ENCODE measurements at regions not wholly inside any gene's neighbourhood (a gene's known extent, or its start where the extent isn't known, plus 50 kb on each side); places are given as distances from the start of the nearest gene placed in this dataset.
"Not testable (repeated sequence)": the region's sequence is repeated elsewhere in the genome, so short reads cannot be mapped to it uniquely, and the experiment has no call there.

DNA sequence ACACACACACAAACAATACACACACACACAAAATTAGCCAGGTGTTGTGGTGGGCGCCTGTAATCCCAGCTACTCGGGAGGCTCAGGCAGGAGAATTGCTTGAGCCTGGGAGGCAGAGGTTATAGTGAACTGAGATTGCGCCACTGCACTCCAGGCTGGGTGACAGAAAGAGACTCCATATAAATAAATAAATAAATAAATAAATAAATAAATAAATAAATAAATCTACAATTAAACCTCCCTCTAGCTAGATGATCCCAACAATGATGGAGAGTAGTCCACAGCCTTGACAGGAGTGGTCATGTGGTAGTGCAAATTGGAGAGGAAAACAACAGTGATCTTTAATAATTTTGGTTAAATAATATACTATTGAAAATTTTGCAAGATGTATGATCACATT is 1739.0 kb upstream of the C9orf72 start:
- FAIRE-seq: no peak

DNA sequence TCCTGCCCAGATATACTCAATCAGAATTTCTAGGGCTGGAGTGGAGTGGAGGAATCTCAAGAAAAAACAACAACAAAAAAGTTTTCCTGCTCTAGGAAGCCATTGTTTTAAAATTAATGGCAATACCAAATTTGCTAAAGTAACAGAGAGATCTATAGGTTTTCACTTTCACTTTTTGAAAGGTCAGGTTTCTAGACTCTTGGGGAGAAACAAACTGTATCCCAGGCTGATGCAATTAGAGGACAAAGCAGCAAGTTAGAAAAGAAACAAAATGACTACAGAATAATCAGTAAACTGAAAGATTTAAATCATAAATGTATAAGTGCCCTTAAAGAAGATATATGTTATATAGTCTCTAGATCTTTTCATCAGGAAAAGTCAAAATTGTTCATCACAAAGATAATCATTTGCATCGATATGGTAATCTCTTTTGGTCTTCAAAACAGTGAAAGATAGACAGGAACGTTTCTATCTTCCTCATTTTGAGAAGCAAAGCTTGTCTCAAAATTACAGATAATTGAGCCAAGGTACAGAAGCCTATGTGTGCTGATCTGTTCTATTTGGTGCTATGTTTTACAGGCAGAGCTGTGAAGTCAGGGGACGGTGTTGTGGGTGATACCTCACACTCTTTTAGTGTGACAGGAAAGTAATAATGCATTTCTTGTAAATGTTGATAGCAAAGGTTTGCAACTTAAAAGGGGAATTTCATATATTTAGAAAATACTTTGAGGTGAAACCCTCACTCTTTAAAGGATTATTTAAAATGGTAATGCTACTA is 1746.6 kb upstream of the C9orf72 start:
- FAIRE-seq: no peak

DNA sequence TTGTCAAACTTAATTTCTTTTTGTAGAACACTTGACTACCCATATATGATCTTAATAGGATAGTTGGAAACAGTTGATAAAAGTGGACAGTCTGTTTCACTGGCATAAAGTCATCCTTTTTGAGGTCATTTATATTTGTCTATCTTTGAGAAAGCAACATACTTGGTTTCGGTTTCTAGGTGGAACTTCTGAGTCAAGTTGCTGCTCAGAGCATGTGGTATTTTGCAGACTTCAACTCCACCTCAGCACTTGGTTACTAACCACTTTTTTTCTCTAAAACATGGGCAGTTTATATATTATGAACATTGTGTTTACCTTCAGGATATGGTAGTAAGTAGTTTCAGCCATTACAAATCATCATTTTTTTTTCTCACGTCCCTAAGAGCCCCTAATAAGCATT is 1749.0 kb upstream of the C9orf72 start:
- FAIRE-seq: no peak

DNA sequence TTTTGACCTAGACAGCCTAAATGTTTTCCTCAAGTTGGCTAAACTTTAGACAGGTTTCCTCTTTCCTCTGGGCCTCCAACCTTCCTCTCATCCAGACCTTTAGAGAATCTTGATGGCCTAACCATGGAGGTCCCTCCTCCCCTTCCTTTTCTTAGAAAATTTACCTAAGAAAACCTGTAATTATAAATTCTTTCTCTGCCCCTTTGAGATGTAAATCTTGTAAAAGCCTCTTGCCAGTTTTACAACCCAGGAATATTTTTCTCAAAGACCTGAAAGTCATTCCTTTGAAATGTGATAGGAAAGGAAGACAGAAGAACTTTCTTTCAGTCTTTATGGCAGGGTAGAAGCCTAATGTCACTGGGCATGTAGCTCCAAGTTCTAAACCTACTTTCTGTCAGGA is 1752.6 kb upstream of the C9orf72 start:
- no peak for FAIRE-seq

DNA sequence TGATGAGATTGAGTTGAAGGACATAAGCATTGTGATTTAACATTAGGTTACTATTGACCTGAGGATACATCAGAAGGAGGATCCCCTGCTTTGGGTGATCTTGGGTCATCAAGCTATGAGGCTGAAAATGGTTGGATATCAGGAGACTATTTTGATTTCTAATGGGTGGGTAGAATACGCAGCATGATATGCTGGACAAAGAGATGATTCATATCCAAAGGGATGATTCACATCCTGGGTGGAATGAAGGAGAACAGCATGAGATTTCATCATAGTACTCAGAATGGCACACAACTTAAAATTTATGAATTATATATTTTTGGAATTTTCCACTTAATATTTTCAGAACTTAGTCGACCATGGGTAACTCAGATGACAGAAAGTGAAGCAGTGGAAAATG is 1759.5 kb upstream of the C9orf72 start:
- no peak for FAIRE-seq

DNA sequence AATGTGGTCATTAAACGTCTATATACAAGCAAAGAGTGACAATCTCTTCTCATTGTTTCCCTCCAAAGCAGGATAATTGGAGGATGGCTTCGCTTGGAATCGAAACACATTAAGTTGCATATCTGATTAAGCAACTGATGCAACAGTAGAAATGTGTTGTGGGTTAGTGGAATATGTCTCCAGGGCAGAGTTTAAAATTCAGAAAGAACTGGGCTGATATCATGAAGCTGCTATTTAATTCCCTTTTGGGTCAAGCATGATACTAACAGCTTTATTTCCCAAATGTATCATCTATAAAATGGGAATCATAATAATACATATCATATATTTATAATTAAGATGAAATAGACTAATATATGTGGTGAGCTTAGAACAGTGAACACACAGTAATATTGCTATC is 1763.0 kb upstream of the C9orf72 start:
- no peak for FAIRE-seq

DNA sequence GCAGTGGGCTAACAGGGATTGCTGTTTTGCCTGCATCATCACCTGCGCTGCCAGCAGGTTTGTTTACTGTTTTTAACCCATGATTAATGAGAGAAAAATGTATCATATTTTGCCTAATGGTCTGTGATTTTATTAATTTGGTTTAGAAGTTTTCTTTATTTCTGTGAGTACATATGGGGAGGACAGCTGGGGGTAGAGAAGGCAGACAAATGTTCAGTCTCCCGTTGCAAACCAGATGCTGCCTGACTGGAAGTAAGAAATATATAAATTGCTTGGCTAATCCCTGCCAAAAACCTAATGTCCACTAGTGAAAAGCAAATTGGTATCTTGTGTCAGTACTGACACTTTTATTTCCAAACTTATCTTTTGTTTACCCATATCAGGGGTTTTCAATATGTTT is 1766.1 kb upstream of the C9orf72 start:
- FAIRE-seq: peak; percentile 87

DNA sequence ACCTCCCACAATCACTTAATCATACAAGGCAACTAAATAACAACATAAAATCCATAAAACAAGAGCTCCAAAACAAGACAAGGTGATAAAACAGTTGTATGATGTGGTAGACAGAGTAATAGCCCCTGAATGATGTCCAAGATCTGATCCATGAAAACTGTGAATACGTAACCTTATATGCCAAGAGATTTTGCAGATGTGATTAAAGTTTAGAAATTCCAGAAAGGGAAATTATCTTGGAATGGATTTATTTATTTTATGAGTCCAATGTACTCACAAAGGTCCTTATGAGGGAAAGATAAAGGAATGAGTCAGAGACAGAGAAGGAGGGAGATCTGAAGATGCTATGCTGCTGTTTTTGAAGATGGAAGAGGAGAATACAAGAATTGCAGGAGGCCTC is 1775.7 kb upstream of the C9orf72 start:
- FAIRE-seq: no peak

DNA sequence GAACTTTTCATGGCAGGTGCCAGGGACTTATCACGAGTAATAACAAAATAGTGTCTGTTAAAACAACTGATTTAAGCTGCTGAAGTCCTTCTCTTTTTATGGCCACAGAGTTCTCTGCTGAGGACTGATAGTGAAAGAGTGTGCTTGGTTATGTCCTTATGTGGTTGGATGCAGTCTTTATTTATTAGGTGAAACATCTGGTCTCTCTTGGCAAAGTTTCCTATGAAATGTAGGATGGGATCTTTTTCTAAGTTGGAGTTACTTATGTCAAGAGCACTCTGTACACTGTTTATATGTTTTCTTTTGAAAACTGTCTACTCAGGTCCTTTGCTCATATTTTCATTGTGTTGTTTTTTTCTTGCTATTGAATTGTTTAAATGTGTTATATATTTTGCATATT is 1816.1 kb upstream of the C9orf72 start:
- no peak for FAIRE-seq

DNA sequence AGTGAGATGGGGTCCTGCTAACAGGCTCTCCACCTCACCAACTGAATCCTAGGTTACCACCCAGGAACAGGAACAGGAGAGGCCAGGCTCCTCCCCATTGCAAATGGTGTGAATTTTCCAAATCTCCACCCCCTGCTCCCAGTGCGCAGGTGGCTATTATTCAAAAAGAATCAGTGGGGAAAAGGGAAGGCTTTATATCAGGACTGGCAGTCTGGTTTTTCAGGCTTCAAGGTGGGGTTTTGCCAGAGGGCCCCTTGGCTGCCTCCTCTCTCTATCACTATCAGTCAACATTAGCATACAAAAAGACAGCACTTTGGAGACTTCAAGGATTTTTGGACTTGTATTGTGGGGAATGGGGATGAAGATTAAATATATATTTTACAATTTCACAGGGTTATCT is 1817.6 kb upstream of the C9orf72 start:
- FAIRE-seq: no peak

DNA sequence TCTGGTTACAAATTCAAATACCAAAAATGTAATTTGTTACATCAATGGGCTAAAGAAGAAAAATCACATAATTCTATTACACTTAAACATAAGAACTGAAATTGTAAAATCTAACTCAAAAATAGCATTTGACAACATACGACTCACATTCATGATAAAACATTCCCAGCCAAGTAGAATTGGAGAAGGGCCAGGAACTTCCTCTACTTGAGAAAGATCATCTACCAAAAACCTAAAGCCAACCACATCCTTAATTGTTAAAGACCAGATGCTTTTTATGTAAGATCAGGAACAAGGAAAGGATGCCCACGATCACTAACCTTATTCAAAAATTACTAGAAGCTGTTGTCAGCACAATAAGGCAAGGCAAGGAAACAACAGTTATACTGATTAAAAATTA is 1819.8 kb upstream of the C9orf72 start:
- FAIRE-seq: no peak

DNA sequence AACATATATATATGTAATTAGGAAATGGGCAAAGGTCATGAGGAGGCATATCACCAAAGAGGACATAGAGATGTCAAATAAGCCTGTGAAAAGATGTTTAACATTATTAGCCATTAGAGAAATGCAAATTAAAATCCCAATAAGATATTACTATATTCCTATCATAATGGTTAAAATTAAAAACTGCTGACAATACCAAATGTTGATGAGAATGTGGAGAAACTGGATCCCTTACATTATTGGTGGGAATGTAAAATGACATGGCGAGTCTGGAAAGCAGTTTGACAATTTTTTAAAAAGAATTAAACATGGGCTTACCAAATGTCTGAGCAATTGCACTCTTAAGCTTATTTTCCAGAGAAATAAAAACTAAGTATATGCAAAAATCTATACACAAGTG is 1821.6 kb upstream of the C9orf72 start:
- no peak for FAIRE-seq

DNA sequence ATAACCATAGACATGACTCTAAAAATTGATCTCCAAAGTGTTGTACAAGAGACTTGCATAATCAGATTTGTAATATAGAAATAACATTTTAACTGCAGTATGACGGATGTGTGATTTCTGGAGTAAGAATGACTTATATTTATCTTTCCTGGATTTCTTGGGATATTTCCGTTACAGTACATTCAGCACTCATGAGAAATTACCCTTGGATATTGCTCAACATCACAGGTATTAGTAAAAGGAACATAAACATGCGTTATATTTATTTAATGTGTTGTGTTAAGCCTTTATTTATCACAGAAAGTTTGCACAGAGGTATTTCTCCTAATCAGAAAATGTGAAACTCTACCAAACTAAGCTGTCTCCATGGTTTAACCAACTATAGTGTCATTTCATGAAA is 1823.9 kb upstream of the C9orf72 start:
- FAIRE-seq: no peak

DNA sequence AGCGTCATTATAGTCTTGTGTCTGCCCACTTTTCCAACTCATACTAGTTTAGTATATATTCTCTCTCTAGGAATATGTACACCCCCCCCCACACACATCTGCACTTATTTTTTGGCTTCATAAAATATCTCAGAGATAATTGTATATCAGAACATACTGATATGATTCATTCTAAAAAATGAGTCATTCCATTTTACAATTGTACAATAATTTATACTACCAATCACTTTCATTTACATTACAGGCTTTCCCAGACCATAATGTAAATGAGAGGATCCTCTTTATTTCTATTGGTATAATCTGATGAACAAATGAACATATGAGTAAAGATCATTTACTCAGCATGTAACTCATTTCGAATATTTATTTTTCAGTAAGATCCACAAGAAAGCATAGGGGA is 1842.9 kb upstream of the C9orf72 start:
- FAIRE-seq: no peak

DNA sequence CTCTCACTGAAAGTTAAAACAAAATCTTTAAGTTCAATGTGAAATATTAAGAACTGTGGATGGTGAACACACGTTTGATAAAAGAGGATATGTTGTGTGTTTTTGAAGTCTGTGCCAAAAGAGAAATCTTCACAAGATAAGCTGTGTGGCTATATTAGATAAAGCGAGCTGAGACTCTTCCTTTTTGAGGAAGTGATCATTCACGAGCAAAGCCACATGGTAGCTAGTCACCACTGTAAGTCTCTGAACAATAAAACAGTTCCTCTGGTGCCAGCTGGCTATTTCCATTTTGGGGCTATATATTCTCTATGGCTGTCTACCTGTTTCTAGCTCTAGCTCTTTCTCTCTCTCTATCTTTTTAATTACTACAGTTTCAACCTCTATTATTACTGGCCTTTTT is 1849.2 kb upstream of the C9orf72 start:
- FAIRE-seq: no peak

DNA sequence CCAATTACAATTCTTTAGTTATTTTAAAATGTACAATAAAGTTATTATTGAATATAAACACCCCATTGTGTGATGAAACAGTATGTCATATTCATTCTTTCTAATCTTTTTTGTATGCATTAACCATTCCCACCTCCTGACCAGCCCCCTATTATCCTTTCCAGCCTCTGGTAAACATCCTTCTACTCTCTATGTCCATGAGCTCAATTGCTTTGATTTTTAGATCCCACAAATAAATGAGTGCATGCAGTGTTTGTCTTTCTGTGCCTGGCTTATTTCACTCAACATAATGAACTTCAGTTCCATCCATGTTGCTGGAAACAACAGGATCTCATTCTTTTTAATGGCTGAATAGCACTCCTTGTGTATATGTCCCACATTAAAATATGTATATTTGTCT is 1858.9 kb upstream of the C9orf72 start:
- FAIRE-seq: no peak

DNA sequence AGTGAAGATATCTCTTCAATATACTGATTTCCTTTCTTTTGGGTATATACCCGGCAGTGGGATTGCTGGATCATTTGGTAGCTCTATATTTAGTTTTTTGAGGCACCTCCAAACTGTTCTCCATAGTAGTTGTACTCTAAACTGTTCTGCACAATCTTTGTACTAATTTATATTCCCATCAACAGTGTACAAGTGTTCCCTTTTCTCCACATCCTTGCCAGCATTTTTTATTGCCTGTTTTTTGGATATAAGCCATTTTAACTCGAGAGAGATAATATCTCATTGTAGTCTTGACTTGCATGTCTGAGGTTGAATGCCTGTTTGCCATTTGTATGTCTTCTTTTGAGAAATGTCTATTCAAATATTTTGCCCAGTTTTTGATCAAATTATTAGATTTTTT is 1859.4 kb upstream of the C9orf72 start:
- not testable (repeated sequence) for FAIRE-seq

DNA sequence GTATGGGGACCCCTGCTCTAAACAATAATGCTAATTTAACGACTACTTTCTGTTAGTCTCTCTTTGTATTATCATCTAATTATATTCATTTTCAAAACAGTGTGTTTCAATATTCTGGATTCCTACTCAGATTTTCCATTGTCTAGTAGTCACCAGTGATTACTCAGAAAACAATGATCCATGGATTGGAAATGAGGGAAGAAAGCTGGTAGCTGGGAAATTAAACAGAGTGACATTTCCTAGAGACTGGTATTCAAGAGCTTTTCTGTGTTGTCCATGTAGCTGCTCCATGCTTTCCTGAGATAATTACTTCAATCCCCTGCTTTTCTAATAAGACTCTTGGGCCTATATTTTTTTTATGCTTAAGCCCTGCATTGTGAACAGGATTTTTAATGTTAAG is 1862.1 kb upstream of the C9orf72 start:
- no peak for FAIRE-seq

DNA sequence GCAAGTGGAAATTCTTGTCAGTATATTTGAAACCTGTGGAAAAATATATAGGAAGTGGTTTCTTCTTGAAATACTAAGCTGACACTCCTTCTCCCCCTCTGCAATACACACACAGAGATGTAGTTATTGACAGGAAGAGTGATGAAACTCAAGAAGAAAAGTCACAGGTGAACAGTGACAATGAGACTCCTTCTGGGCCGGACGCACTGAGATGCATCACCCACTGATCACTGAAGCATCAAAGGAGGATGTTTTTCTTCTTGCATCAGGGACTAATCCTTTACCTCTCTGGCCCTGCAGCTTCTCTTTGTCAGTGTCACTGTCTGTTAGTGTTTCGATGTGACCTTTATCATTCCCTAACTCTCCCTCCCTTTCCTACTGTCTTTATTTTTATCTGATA is 1864.2 kb upstream of the C9orf72 start:
- FAIRE-seq: no peak

DNA sequence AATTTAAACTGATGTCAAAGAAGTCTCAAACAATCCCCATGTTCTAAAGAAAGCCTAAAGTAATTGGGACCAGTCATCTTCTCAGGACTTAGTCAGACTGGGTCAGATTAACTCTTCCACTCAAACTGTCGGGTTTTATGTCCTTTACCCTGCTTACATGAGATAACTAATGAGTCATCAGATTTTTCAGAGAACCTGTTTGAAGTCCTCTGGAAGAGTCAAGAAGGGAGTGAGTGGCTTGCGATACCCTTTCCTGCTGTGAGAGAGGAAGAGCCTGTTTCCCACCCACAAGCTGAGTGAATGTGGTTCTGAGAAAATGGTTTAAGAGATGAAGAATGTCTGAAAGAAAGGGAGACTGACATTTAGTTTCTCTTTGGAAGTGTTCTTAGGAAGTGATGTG is 1866.7 kb upstream of the C9orf72 start:
- no peak for FAIRE-seq

DNA sequence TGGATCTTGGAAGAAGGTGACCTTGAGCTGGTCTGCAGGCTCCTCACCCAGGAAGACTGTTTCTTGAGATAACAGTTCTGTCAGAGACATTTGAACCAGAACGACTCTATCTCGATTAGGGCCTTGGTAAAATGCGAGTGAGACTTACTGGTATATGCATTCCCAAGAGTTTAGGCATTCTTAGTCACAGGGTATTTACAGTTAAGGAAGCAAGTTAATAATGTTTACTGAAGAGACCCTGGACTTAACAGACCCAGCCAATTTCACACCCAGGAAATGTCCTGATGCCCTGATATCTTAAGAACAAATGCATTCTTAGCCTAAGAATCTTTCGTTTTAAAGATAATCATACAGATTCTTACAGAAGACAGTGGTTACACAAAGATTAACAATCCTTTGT is 1867.2 kb upstream of the C9orf72 start:
- FAIRE-seq: no peak

DNA sequence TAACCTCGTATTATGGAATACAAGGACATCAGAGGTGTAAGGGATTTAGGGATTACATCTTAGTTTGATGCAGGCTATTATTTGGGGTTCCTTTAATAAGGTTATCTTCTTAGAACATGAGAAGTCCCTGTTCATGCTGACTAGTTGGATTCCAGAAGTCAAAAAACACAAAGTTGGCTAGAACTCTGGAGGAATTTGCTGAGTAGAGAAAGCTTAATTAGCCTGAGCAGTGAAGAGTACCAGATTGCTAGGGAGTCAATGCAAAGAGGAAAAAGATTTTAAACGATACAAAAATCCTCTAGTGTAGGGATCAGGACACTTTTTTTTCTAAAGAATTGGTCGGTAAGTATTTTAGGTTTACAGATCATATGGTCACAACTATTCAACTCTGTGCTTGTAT is 1872.5 kb upstream of the C9orf72 start:
- FAIRE-seq: no peak

DNA sequence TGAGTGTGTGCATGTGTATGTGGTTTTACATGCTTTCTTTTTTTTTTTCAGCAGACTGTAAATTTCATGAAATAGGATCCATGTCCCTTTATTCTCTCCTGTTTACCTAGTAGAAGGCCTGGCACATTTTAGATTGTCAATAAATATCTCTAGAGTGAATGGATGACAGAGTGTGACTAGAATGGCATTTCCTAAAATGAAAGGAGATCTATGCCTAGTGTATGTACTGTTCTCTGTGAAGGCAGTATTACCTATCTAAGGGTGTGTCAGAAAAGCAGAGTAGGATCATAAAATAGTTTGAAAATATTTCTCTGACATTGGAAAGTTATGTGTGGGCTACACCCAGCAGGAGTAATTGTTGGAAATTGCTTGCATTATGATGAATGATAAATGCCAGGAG is 1876.0 kb upstream of the C9orf72 start:
- FAIRE-seq: no peak

DNA sequence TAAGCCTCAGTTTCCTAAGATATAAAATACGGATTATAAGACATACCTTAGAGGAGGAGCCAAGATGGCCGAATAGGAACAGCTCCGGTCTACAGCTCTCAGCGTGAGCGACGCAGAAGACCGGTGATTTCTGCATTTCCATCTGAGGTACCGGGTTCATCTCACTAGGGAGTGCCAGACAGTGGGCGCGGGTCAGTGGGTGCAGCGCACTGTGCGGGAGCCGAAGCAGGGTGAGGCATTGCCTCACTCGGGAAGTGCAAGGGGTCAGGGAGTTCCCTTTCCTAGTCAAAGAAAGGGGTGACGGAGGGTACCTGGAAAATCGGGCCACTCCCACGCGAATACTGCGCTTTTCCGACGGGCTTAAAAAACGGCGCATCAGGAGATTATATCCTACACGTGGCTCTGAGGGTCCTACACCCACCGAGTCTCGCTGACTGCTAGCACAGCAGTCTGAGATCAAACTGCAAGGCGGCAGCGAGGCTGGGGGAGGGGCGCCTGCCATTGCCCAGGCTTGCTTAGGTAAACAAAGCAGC is 1877.1 kb upstream of the C9orf72 start:
- not testable (repeated sequence) for FAIRE-seq

DNA sequence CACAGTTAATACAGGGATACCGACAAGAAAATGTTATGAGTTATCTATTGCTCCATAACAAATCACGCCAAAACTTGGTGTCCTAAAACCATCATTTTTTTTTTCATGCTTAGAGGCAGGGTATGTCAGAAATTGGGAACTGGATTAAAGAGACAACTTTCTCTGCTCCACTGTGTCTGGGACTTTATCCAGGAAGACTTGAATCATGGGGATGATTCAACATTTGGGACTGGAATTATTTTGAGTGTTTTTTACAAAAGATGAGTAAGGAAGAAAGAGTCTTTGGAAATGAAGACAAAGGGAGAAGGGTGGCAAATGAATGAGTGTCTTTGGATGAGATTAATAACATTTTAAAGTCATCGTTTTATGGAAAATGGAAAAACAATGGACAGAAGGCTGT is 1883.7 kb upstream of the C9orf72 start:
- FAIRE-seq: no peak

Data from islet of Langerhans (tissue), 1 donor.